Heart left ventricle (tissue), 16 donors: ENCODE measurements at regions not wholly inside any gene's neighbourhood (a gene's known extent, or its start where the extent isn't known, plus 50 kb on each side); places are given as distances from the start of the nearest gene placed in this dataset.

Experiments used
- ATAC-seq, 4 donors: fragments of 200-7000 bp; cut with Tn5 transposase; one replicate each; pipeline ENCODE4 v1.9.1; 2020 to 2022; ENCODE audit warnings: moderate library complexity in 4 of 4, mild to moderate bottlenecking in 3 of 4, moderate number of reproducible peaks in 1 of 4
- DNase-seq, 5 donors: peaks; one replicate each; pipeline ENCODE4 v3.0.0-alpha.2; 2020
- H3K27ac ChIP-seq, 12 donors: fragments of 200-600 bp; sonication (generic) in 4 of 12; one replicate each; pipeline versions ENCODE4 v1.5.0 to v1.8.0; 2016 to 2022; ENCODE audit warnings: mild to moderate bottlenecking in 2 of 12
- H3K27me3 ChIP-seq, 9 donors: fragments of 200-600 bp; sonication (generic) in 2 of 9; one replicate each; pipeline versions ENCODE4 v1.5.1 to v1.8.0; 2016 to 2022; ENCODE audit warnings: mild to moderate bottlenecking in 3 of 9
- H3K36me3 ChIP-seq, 9 donors: fragments of 200-600 bp; sonication (generic) in 2 of 9; one replicate each; pipeline versions ENCODE4 v1.5.0 to v1.8.0; 2018 to 2022; ENCODE audit warnings: mild to moderate bottlenecking in 2 of 9
- H3K4me1 ChIP-seq, 12 donors: fragments of 200-600 bp; sonication (generic) in 4 of 12; one replicate each; pipeline versions ENCODE4 v1.5.0 to v1.8.0; 2016 to 2022; ENCODE audit warnings: mild to moderate bottlenecking in 3 of 12
- H3K4me3 ChIP-seq, 12 donors: fragments of 200-600 bp; sonication (generic) in 4 of 12; one replicate each; pipeline versions ENCODE4 v1.5.0 to v1.8.0; 2017 to 2022; ENCODE audit warnings: mild to moderate bottlenecking in 9 of 12, moderate library complexity in 4 of 12
- H3K9me3 ChIP-seq, 12 donors: fragments of 200-600 bp; sonication (generic) in 4 of 12; one replicate each; pipeline versions ENCODE4 v1.5.0 to v1.8.0; 2016 to 2022; ENCODE audit warnings: mild to moderate bottlenecking in 1 of 12
- CTCF ChIP-seq, 12 donors: fragments of 200-600 bp; sonication (generic) in 4 of 12; IDR thresholded peaks; one replicate each; pipeline versions ENCODE4 v1.5.0 to v1.8.0; 2018 to 2022; ENCODE audit warnings: antibody characterized with exemption in 12 of 12, mild to moderate bottlenecking in 5 of 12
- POLR2A ChIP-seq, 2 donors: fragments of 450-650 bp; IDR thresholded peaks; one replicate each; pipeline ENCODE4 v1.6.1; 2017; ENCODE audit warnings: antibody characterized with exemption in 2 of 2, mild to moderate bottlenecking in 2 of 2, moderate library complexity in 2 of 2
- WGBS, 4 donors: extraction: QIAGEN DNeasy Blood & Tissue Kit in 2 of 4; methylation state at CpG; one replicate each; pipeline versions ENCODE4 v1.1.5 to v1.1.7; 2013 to 2018; 5-methylcytosine and 5-hydroxymethylcytosine counted together
- intact Hi-C, 10 donors: fragments of 100-400 bp; cut with DNase I; formaldehyde crosslinking; loops; one replicate each; pipeline versions ENCODE4 v1.11.1 to v1.14.2; 2022
- donor health status: ischemic (EF 13 %, LVEDD 7.1; RV severe dilation, severe dysfunction).
- donor health status: healthy with polysubstance abuse.
- donor health status: DM: no; HTN: yes; CAD: no.
- donor health status: DM: no; HTN: no; CAD: no.
- donor health status: ischemic (EF 25% LVEDD 6.9; RV normal size, moderate dysfunction).
- donor health status: ischemic (EF 25% LVEDD 5.7; RV mildly dilated, moderate dysfunction).
- donor health status: healthy.
- donor health status: DM: yes; HTN: yes; CAD: no.
- donor health status: ischemic (EF 35%, LVEDD 5.7; RV mildly dilated, moderate dysfunction).
- donor health status: nonischemic (EF 11% LVEDD 7.7; RV severe dilation, severe dysfunction).
- donor health status: DM: yes; HTN: yes; CAD: no.
- donor health status: PGD.
- donor health status: ischemic (EF 29% LVEDD 5.4; RV normal size, mild dysfunction).
- donor health status: nonischemic (EF 23%, LVEDD 6.1; RV moderate dilation, normal function).

DNA sequence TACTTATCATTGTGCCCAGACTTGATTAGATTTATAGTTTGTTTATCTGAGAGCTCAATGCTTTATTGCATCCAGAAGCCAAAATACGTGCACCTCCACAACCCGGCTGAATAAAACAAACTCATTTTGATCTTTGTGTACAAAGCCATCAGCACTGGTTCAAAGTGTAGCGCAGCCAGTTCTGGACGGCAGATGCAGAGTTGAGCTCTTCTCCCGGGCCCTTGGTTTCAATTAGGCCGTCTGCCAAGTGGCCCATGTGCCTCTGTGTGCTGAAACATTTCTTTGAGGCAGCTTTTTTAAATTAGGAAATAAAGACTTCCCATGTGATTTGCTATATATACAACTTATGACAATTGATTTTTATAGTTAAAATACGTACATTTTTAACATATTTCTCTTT lies 96.2 kb upstream of the RSPO3 start:
- TF ChIP-seq POLR2A (IDR thresholded peaks at IDR 0.05), result no peak
- H3K27me3 ChIP-seq, result no peaks in the 10 kb centered on the region
- intact Hi-C loops, result no loop called here
- no peaks in the 10 kb centered on the region for H3K4me1 ChIP-seq
- H3K4me3 ChIP-seq, result no peak overlapping the region
- WGBS, 4 donors, result 41 to 59% (median 48%) methylated on average over 7 of the region's 7 CpGs
- no peaks in the 10 kb centered on the region for H3K9me3 ChIP-seq
- ATAC-seq (no peak), DNase-seq (peak in 1 of 5 donors; percentile 33)
- H3K36me3 ChIP-seq, result no peaks in the 10 kb centered on the region
- no peak overlapping the region for H3K27ac ChIP-seq

GRCh38 chr6:127023001-127023778 lies 95.3 kb upstream of the RSPO3 start:
- TF ChIP-seq CTCF (IDR thresholded peaks at IDR 0.05) (no peak), POLR2A (IDR thresholded peaks at IDR 0.05) (no peak)
- H3K27ac ChIP-seq, result no peak overlapping the region
- no peaks in the 10 kb centered on the region for H3K27me3 ChIP-seq
- H3K4me1 ChIP-seq, result no peaks in the 10 kb centered on the region
- intact Hi-C loops, result no loop called here
- DNase-seq (no peak), ATAC-seq (no peak)
- H3K36me3 ChIP-seq, result no peaks in the 10 kb centered on the region
- 88 to 94% (median 90%) methylated on average over 1 of the region's 1 CpG for WGBS, 4 donors
- H3K9me3 ChIP-seq, result no peaks in the 10 kb centered on the region
- H3K4me3 ChIP-seq, result no peak overlapping the region

- WGBS, 4 donors, result 92 to 100% (median 93%) methylated on average over 1 of the region's 1 CpG
- H3K4me1 ChIP-seq, result no peaks in the 10 kb centered on the region
- no peak overlapping the region for H3K4me3 ChIP-seq
- H3K27me3 ChIP-seq, result no peaks in the 10 kb centered on the region
- H3K27ac ChIP-seq, result no peak overlapping the region
- intact Hi-C loops, result no loop called here
- H3K36me3 ChIP-seq, result no peaks in the 10 kb centered on the region
- DNase-seq, result no peak
- no peaks in the 10 kb centered on the region for H3K9me3 ChIP-seq
- ATAC-seq, result no peak
- TF ChIP-seq POLR2A (IDR thresholded peaks at IDR 0.05) (no peak), CTCF (IDR thresholded peaks at IDR 0.05) (no peak)
Observed at GRCh38 chr6:127026247-127026646, 92.2 kb upstream of the RSPO3 start.

DNA sequence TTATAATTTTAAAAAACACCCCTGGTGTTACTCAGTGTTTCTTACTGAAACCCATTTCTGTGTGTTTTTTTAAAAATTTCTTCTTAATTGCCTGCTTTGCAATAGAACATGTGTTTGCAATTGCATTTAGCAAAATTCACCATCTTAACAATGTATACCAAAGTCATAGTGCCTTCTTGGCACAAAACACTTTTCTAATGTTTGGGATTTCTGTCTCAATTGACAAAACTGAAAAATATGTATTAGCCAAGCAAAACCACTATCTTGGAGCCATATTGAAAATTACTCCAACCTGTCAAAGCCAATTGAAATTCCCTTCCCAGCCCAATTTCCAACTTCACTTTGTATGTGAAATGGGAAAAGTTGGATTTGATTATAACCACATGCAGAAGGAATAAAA lies 88.4 kb upstream of the RSPO3 start:
- Histone ChIP-seq H3K27me3 (no peaks in the 10 kb centered on the region), H3K4me1 (no peaks in the 10 kb centered on the region), H3K27ac (no peak overlapping the region), H3K4me3 (no peak overlapping the region), H3K9me3 (no peaks in the 10 kb centered on the region), H3K36me3 (no peaks in the 10 kb centered on the region)
- ATAC-seq, result no peak
- no peak for DNase-seq
- intact Hi-C loops, result no loop called here
- TF ChIP-seq CTCF (IDR thresholded peaks at IDR 0.05), result no peak
- TF ChIP-seq POLR2A (IDR thresholded peaks at IDR 0.05), result no peak

DNA sequence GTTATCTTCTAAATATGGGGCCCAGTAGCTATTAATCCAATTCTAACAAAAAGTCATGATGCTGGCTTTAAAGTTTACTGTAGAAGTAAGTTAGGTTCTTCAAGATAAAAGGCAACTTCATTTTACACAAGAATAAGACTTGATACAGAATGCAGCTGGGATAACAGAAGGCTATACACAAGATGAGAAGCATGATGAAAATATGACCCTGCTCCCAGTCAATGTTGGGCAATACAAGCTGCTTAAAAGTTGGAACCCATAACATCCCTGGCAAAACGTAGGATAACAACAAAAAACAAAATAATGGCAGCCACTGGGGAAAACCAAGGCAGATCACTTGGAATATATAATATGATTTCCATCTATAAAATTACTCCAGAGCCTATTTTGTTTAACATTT lies 87.6 kb upstream of the RSPO3 start:
- no peaks in the 10 kb centered on the region for H3K36me3 ChIP-seq
- no peaks in the 10 kb centered on the region for H3K27me3 ChIP-seq
- intact Hi-C loops, result no loop called here
- H3K9me3 ChIP-seq, result no peaks in the 10 kb centered on the region
- no peak for ATAC-seq
- no peak overlapping the region for H3K4me3 ChIP-seq
- no peak for TF ChIP-seq POLR2A (IDR thresholded peaks at IDR 0.05)
- TF ChIP-seq CTCF (IDR thresholded peaks at IDR 0.05), result no peak
- no peak for DNase-seq
- no peak overlapping the region for H3K27ac ChIP-seq
- no peaks in the 10 kb centered on the region for H3K4me1 ChIP-seq
- WGBS, 4 donors, result 40 to 49% (median 42%) methylated on average over 1 of the region's 1 CpG
